Neural cell (in vitro differentiated cells): ENCODE measurements at regions not wholly inside any gene's neighbourhood (a gene's known extent, or its start where the extent isn't known, plus 50 kb on each side); places are given as distances from the start of the nearest gene placed in this dataset.

ENCODE experiments used
- H2AFZ ChIP-seq: fragments of 200-600, 300-800 bp; sonication (generic), shearing (Covaris generic); 2 replicates; pipeline ENCODE4 v1.6.0; 2014; ENCODE audit warnings: low read depth, mild to moderate bottlenecking, antibody characterized with exemption, low read length, moderate library complexity
- H3F3A ChIP-seq: fragments of 200-600 bp; shearing (Covaris generic); 2 replicates; pipeline ENCODE4 v1.6.1; 2016; ENCODE audit warnings: mild to moderate bottlenecking, moderate library complexity, mixed read lengths, antibody characterized with exemption, low read length; ENCODE audit not compliant: insufficient read depth, poor library complexity, severe bottlenecking
- H3K27ac ChIP-seq: fragments of 200-600, 300-800 bp; sonication (generic), shearing (Covaris generic); 2 replicates; pipeline ENCODE4 v1.5.1; 2014; ENCODE audit warnings: mild to moderate bottlenecking, low read length, moderate library complexity
- H3K27me3 ChIP-seq: fragments of 300-800, 200-600 bp; sonication (generic), shearing (Covaris generic); 2 replicates; pipeline ENCODE4 v1.6.0; 2014; ENCODE audit warnings: mild to moderate bottlenecking, low read depth, low read length, moderate library complexity; ENCODE audit not compliant: insufficient read depth
- H3K36me3 ChIP-seq: fragments of 300-800, 200-600 bp; sonication (generic), shearing (Covaris generic); 2 replicates; pipeline ENCODE4 v1.5.1; 2014; ENCODE audit warnings: mild to moderate bottlenecking, antibody characterized with exemption, low read length, moderate library complexity; ENCODE audit not compliant: insufficient read depth
- H3K4me2 ChIP-seq: fragments of 300-800, 200-600 bp; sonication (generic), shearing (Covaris generic); 2 replicates; pipeline ENCODE4 v1.6.0; 2014; ENCODE audit warnings: mild to moderate bottlenecking, low read length
- H3K4me3 ChIP-seq: fragments of 300-800, 200-600 bp; sonication (generic), shearing (Covaris generic); 2 replicates; pipeline ENCODE4 v1.5.1; 2014; ENCODE audit warnings: mild to moderate bottlenecking, low read length, moderate library complexity
- H3K79me2 ChIP-seq: fragments of 200-600 bp; shearing (Covaris generic); replicated peaks from 2 replicates; pipeline ENCODE4 v1.6.0; 2014; ENCODE audit warnings: mild to moderate bottlenecking, low read length, moderate library complexity; ENCODE audit not compliant: insufficient read depth
- H3K9ac ChIP-seq: fragments of 300-800, 200-600 bp; sonication (generic), shearing (Covaris generic); 2 replicates; pipeline ENCODE4 v1.6.1; 2016; ENCODE audit warnings: mild to moderate bottlenecking, low read length, mixed read lengths
- H3K9me2 ChIP-seq: fragments of 200-600 bp; shearing (Covaris generic); 2 replicates; pipeline ENCODE4 v1.6.1; 2016; ENCODE audit warnings: mild to moderate bottlenecking, low read length, mixed read lengths; ENCODE audit not compliant: insufficient read depth
- H3K9me3 ChIP-seq: fragments of 200-600, 300-800 bp; sonication (generic), shearing (Covaris generic); 2 replicates; pipeline ENCODE4 v1.6.1; 2016; ENCODE audit warnings: mild to moderate bottlenecking, mixed run types, low read length, moderate library complexity, mixed read lengths
- H4K20me1 ChIP-seq: fragments of 200-600 bp; shearing (Covaris generic); 2 replicates; pipeline ENCODE4 v1.6.1; 2016; ENCODE audit warnings: mild to moderate bottlenecking, mixed run types; ENCODE audit not compliant: insufficient read depth
- CTCF ChIP-seq: fragments of 450-650 bp; IDR thresholded peaks from 2 replicates; pipeline ENCODE4 v1.5.1; 2014; ENCODE audit warnings: antibody characterized with exemption, mild to moderate bottlenecking, moderate library complexity; ENCODE audit not compliant: poor library complexity, severe bottlenecking
- EP300 ChIP-seq: fragments of 450-650 bp; conservative IDR thresholded peaks from 2 replicates; pipeline ENCODE4 v1.6.1; 2014; ENCODE audit warnings: antibody characterized with exemption, mild to moderate bottlenecking, moderate library complexity; ENCODE audit not compliant: poor library complexity, severe bottlenecking
- EZH2 ChIP-seq: fragments of 200-600, 300-800 bp; shearing (Covaris generic), sonication (generic); IDR thresholded peaks from 2 replicates; pipeline ENCODE4 v1.6.1; 2014; ENCODE audit warnings: antibody characterized with exemption, low read length, borderline replicate concordance, mild to moderate bottlenecking; ENCODE audit not compliant: insufficient read depth, poor library complexity, severe bottlenecking
- MXI1 ChIP-seq: fragments of 450-650 bp; conservative IDR thresholded peaks from 2 replicates; pipeline ENCODE4 v1.6.1; 2014; ENCODE audit warnings: antibody characterized with exemption, mild to moderate bottlenecking; ENCODE audit not compliant: poor library complexity, severe bottlenecking
- POLR2AphosphoS5 ChIP-seq: IDR thresholded peaks from 2 replicates; pipeline ENCODE4 v1.6.1; 2012
- RAD21 ChIP-seq: fragments of 450-650 bp; conservative IDR thresholded peaks from 2 replicates; pipeline ENCODE4 v1.6.1; 2014; ENCODE audit warnings: antibody characterized with exemption, mild to moderate bottlenecking, moderate library complexity
- SMC3 ChIP-seq: fragments of 450-650 bp; conservative IDR thresholded peaks from 2 replicates; pipeline ENCODE4 v1.6.1; 2014; ENCODE audit warnings: antibody characterized with exemption, mild to moderate bottlenecking, moderate library complexity; ENCODE audit not compliant: poor library complexity

- Histone ChIP-seq H3K4me3 (no peak overlapping the region), H3F3A (no peaks in the 10 kb centered on the region), H3K9ac (no peak overlapping the region), H3K4me2 (no peak overlapping the region), H3K27ac (no peak overlapping the region), H4K20me1 (no peaks in the 10 kb centered on the region), H2AFZ (no peak overlapping the region), H3K9me2 (no peaks in the 10 kb centered on the region), H3K9me3 (no peaks in the 10 kb centered on the region), H3K79me2 (no peaks in the 10 kb centered on the region), H3K27me3 (no peaks in the 10 kb centered on the region), H3K36me3 (no peaks in the 10 kb centered on the region)
- TF ChIP-seq EP300 (no peak), CTCF (no peak), SMC3 (no peak), RAD21 (no peak), MXI1 (no peak), EZH2 (no peak)
Observed at GRCh38 chr3:31285833-31286486, 246.8 kb upstream of the STT3B start.

DNA sequence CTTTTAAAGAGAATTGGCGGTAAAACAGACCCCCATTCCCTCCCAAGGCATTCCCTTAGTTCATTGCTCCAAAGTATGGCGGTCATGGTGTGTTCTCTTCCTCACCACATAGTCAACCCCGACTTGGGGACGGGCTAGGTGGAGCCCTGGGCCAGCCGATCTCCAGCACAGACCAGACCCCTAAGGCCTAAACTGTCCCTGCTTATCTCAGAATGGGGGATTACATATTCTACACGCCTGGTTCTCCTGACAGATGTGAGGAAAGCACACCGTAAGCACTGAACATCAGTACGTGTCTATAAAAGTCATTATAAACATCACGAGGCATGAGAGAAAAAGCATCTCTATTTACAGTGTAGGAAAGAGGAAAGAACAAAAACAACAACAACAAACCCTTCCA, 244.5 kb upstream of the STT3B start:
- Histone ChIP-seq H3K27me3 (no peaks in the 10 kb centered on the region), H3K36me3 (no peaks in the 10 kb centered on the region), H3K9me3 (no peaks in the 10 kb centered on the region), H3K79me2 (no peaks in the 10 kb centered on the region), H2AFZ (no peak overlapping the region), H3F3A (no peaks in the 10 kb centered on the region), H3K9me2 (no peaks in the 10 kb centered on the region), H3K4me2 (no peak overlapping the region), H4K20me1 (no peaks in the 10 kb centered on the region), H3K4me3 (no peak overlapping the region), H3K27ac (no peak overlapping the region), H3K9ac (no peak overlapping the region)
- no peak for TF ChIP-seq POLR2AphosphoS5
- TF ChIP-seq EP300, result no peak
- no peak for TF ChIP-seq CTCF

- Histone ChIP-seq H4K20me1 (no peaks in the 10 kb centered on the region), H3K79me2 (no peaks in the 10 kb centered on the region), H3K4me3 (no peak overlapping the region), H3K9me2 (no peaks in the 10 kb centered on the region), H3K9me3 (no peaks in the 10 kb centered on the region), H3F3A (no peaks in the 10 kb centered on the region), H2AFZ (no peak overlapping the region), H3K9ac (no peak overlapping the region), H3K27me3 (no peaks in the 10 kb centered on the region), H3K36me3 (no peaks in the 10 kb centered on the region), H3K4me2 (no peak overlapping the region), H3K27ac (no peak overlapping the region)
- TF ChIP-seq RAD21, result no peak
Observed at GRCh38 chr3:31288641-31289100, 244.1 kb upstream of the STT3B start.
